Erythroblast (primary cell): ENCODE measurements at regions not wholly inside any gene's neighbourhood (a gene's known extent, or its start where the extent isn't known, plus 50 kb on each side); places are given as distances from the start of the nearest gene placed in this dataset.

ENCODE experiments used
- DNase-seq, 2 experiments: peaks; one replicate each; lab custom pipeline; 2025; lab: John Stamatoyannopoulos, UW
- GATA1 ChIP-seq: IDR thresholded peaks from 2 replicates; pipeline ENCODE4 v1.6.1; 2011; ENCODE audit warnings: low read depth, mild to moderate bottlenecking, control low read depth, low read length, moderate library complexity
- POLR2A ChIP-seq: IDR thresholded peaks from 2 replicates; pipeline ENCODE4 v1.6.1; 2011; ENCODE audit warnings: mild to moderate bottlenecking, low read length

DNA sequence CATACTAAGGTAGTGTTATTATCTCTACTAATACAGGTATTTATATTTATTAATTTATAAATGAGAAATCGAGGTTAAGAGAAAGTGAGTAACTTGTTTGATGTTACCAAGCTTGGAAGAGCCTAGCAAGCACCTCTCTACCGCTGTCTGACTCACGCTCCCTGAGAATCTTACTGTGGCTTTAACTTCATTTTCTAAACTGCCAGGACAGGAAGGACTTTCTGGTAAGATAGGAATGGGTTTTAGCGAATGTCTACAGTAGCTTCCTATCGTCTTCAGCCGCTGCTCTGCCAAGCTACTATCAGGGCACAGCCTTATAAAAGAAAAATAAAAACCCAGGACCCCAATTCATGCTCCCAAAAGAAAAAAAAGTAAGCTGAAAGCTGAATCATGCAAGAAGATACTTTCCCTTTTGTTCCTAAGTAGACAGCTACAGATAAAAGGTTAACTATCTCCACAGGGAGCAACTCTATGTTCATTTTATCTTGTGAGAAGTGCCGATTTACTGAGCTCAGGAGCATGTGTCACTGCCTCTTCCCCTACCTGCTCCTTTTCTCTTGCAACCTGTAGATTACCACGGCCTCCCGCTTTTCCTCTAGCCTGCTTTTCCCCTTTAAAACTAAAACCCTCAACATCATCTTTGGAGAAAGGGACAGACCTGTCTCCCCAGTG lies 60.2 kb downstream of the THNSL1 start:
- TF ChIP-seq POLR2A (no peak), GATA1 (no peak)
- DNase-seq, result no peak

DNA sequence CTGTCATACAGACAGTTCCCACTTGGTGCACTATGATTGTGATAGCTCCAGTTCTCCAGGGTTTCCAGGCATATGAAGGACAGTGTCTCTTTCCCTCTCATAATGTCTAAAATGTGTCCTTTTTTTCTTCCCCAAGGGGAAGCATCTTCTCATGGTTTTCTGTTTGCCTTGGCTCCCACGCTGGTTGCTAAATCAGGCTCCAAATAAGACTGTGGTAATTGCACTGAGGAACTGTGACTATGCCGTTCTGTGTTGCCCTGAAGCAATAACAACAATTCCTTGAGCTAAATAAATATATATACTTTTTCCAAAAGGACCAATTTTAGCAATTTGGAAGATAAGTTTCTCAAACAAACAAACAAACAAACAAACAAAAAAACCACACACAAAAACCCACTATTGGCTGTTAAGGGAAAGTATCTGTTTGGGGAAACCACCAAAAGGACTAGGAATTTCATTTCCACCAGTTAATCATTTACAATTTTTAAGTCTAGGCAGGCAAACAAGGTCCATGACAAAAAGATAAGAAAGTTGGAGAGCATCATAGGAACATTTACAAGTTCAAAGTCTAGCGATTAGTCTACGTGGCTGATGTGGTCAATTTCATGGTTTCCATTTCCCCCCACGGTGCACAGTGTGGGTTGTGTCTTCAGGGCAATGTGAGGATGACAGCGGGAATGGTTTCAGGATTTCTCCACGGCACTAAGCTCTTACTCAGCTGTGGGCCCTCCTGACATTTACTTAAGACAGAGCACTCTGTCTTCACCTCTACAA lies 62.4 kb downstream of the THNSL1 start:
- no peak for DNase-seq
- TF ChIP-seq GATA1, result no peak
- no peak for TF ChIP-seq POLR2A

DNA sequence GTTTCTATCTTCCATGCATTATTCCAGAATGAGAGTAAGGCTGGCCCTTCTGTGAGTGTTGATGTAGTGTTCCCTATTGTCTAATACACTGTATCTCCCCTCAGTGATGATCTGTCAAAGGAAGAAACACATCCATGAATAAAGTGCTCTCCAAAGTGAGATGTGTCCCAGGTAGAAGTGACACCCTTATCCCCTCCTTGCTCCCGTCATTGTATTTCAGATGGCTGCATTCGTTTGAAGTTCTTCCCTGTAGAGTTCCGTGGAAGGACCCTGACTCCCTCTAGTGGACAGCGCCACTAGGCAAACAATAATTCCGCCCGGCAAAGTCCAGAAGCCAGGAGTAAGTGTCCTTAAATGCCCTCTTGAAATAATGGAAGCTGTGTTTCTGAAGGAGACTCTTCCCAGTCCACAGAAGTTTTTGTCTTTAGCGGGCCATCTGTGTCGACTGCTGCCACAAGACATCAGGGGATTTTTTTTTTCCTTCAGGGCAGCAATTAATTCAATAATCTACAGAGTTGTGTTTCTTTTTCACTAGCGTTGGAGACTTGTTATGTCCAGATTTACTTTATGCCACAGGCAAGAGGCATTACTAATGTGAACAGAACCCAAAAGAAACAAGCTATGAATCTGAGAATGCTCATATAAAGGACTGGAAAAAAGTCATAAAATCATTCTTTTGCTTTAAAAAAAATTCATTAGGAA lies 64.6 kb downstream of the THNSL1 start:
- TF ChIP-seq POLR2A (no peak), GATA1 (no peak)
- peak; percentile 58 to 77 for DNase-seq

GRCh38 chr10:25082276-25083204 lies 66.1 kb downstream of the THNSL1 start:
- DNase-seq, result no peak
- TF ChIP-seq POLR2A (no peak), GATA1 (no peak)

DNA sequence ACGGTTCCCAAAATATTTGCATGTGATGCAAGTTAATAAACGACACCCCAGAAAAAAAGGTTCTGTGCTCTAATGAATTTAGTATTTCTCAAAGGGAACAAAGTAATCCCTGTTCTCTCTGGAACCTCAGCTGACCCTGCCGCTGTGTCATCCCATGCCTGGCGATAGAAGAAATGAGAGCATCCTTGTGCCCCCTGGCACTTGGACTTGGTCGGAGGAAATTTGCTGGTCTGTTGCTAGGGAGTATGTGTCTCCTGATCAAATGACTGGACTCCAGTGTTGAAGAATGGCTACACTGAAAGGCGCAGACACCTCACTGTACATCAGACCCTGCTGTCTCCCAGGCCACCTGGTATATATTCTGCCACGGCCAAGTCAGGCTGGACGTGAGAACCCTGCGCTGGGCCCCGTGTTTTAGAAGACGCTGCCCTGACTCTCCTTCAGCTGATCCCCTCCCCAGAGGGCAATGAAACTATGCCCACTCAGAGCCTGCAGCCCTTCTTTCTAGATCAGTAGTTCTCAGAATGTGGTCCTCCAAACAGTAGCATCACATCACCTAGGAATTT lies 67.2 kb downstream of the THNSL1 start:
- DNase-seq, result no peak
- no peak for TF ChIP-seq POLR2A

DNA sequence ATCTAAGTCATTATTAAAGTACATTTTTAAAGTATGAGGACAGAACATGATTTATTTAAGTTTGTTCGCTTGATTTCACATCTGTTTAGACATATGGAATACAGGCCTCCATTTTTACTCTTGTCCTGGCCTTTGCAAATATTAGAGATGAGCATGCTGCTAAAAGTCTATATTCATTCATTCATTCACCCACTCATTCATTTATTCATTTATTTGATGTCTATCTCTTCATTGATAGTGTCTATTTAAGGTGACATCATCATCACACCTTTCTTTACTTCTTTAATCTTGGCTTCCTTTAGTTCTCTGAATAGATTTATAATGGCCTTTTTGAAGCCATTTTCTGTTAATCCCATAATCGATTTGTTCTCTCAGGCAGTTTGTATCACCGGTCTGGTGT lies 68.0 kb downstream of the THNSL1 start:
- TF ChIP-seq GATA1 (no peak), POLR2A (no peak)

GRCh38 chr10:25094590-25094989 lies 78.2 kb downstream of the THNSL1 start:
- DNase-seq, result no peak
- TF ChIP-seq POLR2A (no peak), GATA1 (no peak)

More for the DNA sequence above, 68.0 kb downstream of the THNSL1 start:
- DNase-seq, result no peak

GRCh38 chr10:25097669-25098411 lies 77.0 kb upstream of the GPR158 start:
- no peak for DNase-seq
- no peak for TF ChIP-seq POLR2A
- no peak for TF ChIP-seq GATA1

DNA sequence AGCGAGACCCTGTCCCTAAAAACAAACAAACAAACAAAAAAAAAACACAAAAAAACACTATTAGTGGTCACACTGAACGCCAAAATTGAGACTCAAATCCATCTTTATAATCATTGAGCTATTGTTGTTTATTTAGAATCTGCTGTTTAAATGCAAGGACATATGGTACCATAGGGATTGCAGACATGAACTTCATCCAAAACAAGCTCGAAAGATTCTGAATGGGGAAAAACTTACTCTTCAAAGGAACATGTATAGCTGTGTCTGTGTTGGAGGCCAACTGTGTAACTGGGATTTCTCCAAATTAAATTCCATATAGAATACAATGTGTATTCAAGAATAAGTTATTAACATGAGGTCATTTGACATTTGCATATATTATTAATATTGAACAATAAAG lies 74.7 kb upstream of the GPR158 start:
- TF ChIP-seq POLR2A (no peak), GATA1 (no peak)
- DNase-seq, result no peak

DNA sequence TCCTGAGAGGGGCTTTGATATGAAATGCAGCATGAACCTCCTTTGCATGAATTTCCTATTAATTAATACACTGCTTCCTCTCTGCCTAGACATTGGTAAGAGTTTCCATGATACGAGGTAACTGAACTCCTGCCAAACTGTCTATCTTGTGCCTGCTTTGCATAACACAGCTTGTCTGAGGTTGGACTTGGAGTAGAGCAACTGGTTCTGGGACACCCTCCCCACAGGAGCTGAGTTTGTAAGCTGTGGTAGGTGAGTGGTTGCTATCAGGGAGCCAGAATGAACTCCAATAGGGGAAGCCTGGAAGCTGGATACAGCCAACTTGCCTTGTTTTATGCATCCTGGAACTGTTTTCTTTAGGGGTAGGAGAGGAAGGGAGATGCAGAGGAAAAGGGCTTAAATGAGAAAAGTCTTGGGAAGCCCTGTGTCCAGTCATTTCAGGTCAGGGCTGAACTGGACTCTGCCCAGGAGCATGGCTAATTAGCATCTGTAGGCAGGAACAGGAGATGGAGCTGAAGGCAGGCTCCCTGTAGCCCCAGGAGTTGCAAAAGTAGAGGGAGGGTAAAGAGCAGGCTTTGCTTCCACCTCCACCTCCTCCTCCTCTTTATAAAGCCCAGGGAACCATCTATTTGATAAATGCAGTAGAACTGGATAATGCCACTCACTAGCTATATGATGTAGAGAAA lies 73.2 kb upstream of the GPR158 start:
- no peak for DNase-seq

GRCh38 chr10:25102147-25102822 lies 72.5 kb upstream of the GPR158 start:
- TF ChIP-seq GATA1, result no peak
- TF ChIP-seq POLR2A, result no peak

More for the DNA sequence above, 73.2 kb upstream of the GPR158 start:
- TF ChIP-seq POLR2A, result no peak
- TF ChIP-seq GATA1, result no peak

DNA sequence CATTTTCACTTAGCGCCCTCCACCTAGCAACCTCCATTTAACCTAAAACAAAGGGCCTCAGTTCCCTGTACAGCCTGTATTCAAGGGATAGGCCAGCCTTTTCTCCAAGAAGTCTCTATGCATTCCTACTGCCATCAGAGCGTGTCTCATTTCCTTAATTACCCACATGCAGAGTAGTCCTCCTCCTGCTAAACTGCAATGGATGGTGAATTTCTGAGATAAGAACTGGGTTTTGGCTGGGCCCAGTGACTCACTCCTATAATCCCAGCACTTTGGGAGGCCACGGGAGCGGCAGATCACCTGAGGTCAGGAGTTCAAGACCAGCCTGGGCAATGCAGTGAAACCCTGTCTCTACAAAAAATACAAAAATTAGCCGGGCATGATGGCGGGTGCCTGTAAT lies 71.1 kb upstream of the GPR158 start:
- TF ChIP-seq POLR2A (no peak), GATA1 (no peak)
- DNase-seq, result no peak

More at GRCh38 chr10:25102147-25102822, 72.5 kb upstream of the GPR158 start:
- DNase-seq, result no peak
